Fibroblast of mammary gland (primary cell): ENCODE measurements at regions not wholly inside any gene's neighbourhood (a gene's known extent, or its start where the extent isn't known, plus 50 kb on each side); places are given as distances from the start of the nearest gene placed in this dataset.

Experiments used
- DNase-seq: peaks from one replicate; pipeline ENCODE4 v3.0.0-alpha.2; 2010; ENCODE audit warnings: low read depth
- H3K4me3 ChIP-seq: 2 replicates; pipeline ENCODE4 v1.5.1; 2011; ENCODE audit warnings: low read depth, mild to moderate bottlenecking, low read length, moderate library complexity; ENCODE audit not compliant: control insufficient read depth
- TF ChIP-seq, protein P1 (sequence below): conservative IDR thresholded peaks from 2 replicates; pipeline ENCODE4 v1.5.1; 2011; ENCODE audit warnings: low read depth, low read length, inconsistent platforms; ENCODE audit not compliant: control insufficient read depth, insufficient read depth

DNA sequence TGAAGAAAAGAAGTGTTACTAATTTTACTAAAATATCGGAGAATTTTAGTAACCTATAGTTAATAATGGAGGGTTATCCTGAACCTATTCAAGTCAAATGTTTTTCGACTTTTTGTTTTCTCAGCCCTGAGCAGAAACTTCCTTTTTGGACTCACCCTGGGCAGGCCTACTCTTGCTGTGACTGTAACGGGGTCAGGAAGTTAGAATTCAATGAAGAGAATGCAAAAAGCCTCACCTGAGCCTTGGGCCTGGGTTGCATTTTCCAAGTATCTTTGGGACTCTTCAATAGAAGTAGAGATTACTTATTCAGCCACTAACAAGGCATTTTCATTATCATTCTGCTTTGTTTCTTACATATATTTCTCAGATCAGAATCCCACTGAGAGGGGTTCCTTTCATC, 405.3 kb downstream of the TLR4 start:
- TF ChIP-seq, protein P1, sequence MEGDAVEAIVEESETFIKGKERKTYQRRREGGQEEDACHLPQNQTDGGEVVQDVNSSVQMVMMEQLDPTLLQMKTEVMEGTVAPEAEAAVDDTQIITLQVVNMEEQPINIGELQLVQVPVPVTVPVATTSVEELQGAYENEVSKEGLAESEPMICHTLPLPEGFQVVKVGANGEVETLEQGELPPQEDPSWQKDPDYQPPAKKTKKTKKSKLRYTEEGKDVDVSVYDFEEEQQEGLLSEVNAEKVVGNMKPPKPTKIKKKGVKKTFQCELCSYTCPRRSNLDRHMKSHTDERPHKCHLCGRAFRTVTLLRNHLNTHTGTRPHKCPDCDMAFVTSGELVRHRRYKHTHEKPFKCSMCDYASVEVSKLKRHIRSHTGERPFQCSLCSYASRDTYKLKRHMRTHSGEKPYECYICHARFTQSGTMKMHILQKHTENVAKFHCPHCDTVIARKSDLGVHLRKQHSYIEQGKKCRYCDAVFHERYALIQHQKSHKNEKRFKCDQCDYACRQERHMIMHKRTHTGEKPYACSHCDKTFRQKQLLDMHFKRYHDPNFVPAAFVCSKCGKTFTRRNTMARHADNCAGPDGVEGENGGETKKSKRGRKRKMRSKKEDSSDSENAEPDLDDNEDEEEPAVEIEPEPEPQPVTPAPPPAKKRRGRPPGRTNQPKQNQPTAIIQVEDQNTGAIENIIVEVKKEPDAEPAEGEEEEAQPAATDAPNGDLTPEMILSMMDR, result no peak
- DNase-seq, result no peak
- no peak overlapping the region for H3K4me3 ChIP-seq

DNA sequence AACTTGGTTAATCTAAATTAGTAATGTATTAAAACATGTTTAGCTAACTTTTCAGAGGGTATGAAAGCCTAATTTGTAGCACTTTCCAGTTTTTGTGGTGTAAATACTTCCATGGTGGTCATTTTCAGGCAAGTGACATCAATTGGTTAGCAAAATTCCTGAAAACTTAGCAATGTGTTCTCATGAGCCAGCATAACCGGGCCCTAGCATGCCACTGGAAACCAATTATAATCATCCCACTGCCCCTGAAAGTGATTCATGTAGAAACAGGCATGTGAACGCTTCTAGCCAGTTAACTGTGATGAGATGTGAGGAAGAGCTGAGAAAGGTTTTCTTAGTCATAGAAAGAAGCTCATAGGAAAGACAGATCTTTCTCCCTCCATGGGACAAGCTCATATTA, 417.2 kb downstream of the TLR4 start:
- DNase-seq, result no peak
- TF ChIP-seq, protein P1, result no peak
- H3K4me3 ChIP-seq, result no peak overlapping the region

DNA sequence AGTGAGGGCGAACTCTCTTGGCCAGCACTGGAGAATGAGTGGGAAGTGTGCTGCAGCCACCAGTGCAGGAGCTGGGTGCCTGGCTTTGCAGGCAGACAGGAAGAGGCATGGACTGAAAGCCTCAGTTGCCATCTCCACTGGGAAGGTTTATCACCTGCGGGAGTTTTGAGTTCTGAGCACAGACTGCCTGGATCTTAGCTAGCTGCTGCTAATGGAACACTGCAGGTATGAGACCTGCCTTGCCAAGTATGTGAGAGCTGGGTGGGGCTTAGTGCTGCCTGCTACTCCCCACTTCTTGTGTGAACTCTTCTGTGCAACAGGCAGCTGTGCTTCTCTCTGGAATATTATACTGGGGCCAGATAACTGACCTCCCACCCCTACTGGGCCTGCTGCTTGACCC, 424.1 kb downstream of the TLR4 start:
- no peak overlapping the region for H3K4me3 ChIP-seq
- TF ChIP-seq, protein P1, result no peak
- no peak for DNase-seq

DNA sequence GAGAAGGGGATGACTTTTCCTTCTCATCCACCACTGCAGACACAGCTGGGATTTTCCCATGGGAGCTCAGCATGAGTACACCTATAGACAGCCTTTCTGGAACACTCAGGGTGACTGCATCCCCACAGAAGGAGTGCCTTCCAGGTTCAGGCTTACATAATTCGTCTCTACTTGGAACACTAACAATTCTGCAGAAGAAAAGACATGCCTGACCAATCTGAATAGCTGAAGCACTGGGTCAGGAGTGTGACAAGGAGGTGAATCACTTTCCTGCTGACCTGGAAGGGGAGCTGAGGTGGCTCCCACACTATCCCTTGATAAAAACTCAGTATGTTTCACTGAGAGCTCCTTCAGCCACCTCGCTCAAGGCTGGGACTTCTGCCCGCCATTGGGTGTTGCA, 425.3 kb downstream of the TLR4 start:
- TF ChIP-seq, protein P1, result no peak
- DNase-seq, result no peak
- H3K4me3 ChIP-seq, result no peak overlapping the region

DNA sequence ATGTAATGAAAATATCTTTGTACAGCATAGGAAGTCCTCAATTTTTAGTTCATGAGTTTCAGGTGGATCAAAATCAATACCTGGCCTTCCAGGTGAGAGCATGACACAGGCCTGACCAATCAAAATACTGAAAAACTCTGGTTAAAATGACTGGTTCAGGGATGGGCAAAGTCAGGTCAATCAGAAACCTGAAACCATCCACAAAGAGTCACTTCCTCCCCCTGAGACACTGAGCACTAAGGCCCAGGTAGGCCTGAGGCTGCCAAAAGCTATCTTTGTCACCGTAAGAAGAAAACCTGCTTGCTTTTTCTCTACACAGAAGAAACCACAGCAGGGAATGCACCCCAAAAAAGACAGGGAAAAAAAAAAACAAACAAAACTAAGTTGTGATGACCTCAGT, 444.8 kb downstream of the TLR4 start:
- H3K4me3 ChIP-seq, result no peak overlapping the region
- TF ChIP-seq, protein P1, result no peak
- DNase-seq, result no peak

DNA sequence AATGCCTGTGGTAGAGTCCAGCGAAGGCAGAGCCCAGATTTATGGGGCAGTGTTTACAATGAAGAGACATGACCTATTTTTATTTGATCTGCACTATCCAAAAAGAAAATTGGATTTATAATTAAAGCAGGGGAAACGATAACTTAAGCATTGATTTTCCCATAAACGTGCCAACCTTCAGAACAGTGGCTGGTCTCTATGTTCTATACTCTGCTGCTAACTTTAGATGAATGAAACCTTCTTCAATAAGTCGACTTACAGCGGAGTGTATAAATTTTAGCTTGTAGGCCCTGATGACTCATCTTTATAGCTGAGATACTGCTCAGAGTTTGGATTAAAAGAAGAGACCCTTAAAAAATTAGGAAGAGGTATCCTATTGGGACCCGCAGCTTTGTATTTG, 452.6 kb downstream of the TLR4 start:
- TF ChIP-seq, protein P1, result no peak
- no peak for DNase-seq
- no peak overlapping the region for H3K4me3 ChIP-seq

DNA sequence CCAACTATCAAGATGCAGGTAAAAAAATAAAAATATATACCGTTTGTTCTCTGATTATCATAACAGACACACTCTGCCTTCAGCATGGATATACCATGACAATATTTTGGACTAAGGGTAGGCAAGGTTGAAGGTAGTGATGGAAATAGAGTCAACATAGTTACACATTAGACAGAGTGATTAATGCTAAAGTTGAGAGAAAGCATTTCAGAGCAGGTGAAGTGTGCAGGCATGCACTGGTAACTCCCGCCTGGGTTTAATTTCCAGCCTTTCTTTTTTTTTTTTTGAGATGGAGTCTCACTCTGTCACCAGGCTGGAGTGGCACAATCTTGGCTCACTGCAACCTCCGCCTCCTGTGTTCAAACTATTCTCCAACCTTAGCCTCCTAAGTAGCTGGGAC, 458.5 kb downstream of the TLR4 start:
- no peak overlapping the region for H3K4me3 ChIP-seq
- TF ChIP-seq, protein P1, result no peak
- DNase-seq, result no peak
